HEK293 (cell line): ENCODE measurements at regions not wholly inside any gene's neighbourhood (a gene's known extent, or its start where the extent isn't known, plus 50 kb on each side); places are given as distances from the start of the nearest gene placed in this dataset.

Source experiments
- CTCF ChIA-PET: fragments of 350-600 bp; formaldehyde crosslinking; extraction: SDS; loops from one replicate; lab custom pipeline; 2021; ENCODE audit warnings: antibody characterized with exemption; lab: Yijun Ruan, JAX
- POLR2A ChIA-PET: fragments of 300-600 bp; formaldehyde crosslinking; extraction: SDS; loops from one replicate; lab custom pipeline; 2020; ENCODE audit warnings: antibody characterized with exemption, inconsistent platforms; lab: Yijun Ruan, JAX
- H3K27ac ChIP-seq: fragments of 200-500 bp; sonication (Bioruptor generic); 2 replicates; pipeline ENCODE4 v1.5.1; 2014; ENCODE audit warnings: low read depth, low read length, control low read depth, inconsistent platforms; ENCODE audit errors: extremely low read depth
- H3K36me3 ChIP-seq, 2 experiments: fragments of 200-500 bp in 1 of 2; sonication (Bioruptor generic) in 1 of 2; 1 replicate in 1 of 2; 2 replicates in 1 of 2; pipeline ENCODE4 v1.5.1; 2014 to 2017; ENCODE audit warnings: inconsistent platforms in 2 of 2, low read length in 2 of 2; ENCODE audit not compliant: control insufficient read depth in 2 of 2, insufficient read depth in 1 of 2
- H3K4me1 ChIP-seq: fragments of 200-500 bp; sonication (Bioruptor generic); 2 replicates; pipeline ENCODE4 v1.5.1; 2014; ENCODE audit warnings: mild to moderate bottlenecking, low read length, inconsistent platforms; ENCODE audit not compliant: control insufficient read depth, insufficient read depth
- H3K4me3 ChIP-seq: 2 replicates; pipeline ENCODE4 v1.5.1; 2011; ENCODE audit warnings: low read depth, mild to moderate bottlenecking, control low read depth, low read length, moderate library complexity
- H3K9me3 ChIP-seq: fragments of 200-500 bp; sonication (Bioruptor generic); 2 replicates; pipeline ENCODE4 v1.5.1; 2014; ENCODE audit warnings: low read depth, low read length, inconsistent platforms; ENCODE audit not compliant: control insufficient read depth, insufficient read depth
- OSR2 ChIP-seq: fragments of 450-650 bp; formaldehyde crosslinking; IDR thresholded peaks from 2 replicates; pipeline ENCODE4 v1.5.1; 2016; ENCODE audit warnings: missing biosample characterization, missing genetic modification characterization
- ZBTB20 ChIP-seq: fragments of 450-650 bp; formaldehyde crosslinking; IDR thresholded peaks from 2 replicates; pipeline ENCODE4 v1.5.1; 2016; ENCODE audit warnings: missing biosample characterization, missing genetic modification characterization
- ZNF140 ChIP-seq: fragments of 450-650 bp; formaldehyde crosslinking; IDR thresholded peaks from 2 replicates; pipeline ENCODE4 v1.5.1; 2016; ENCODE audit warnings: missing biosample characterization, missing genetic modification characterization
- ZNF146 ChIP-seq: fragments of 450-650 bp; formaldehyde crosslinking; IDR thresholded peaks from 2 replicates; pipeline ENCODE4 v1.5.1; 2016; ENCODE audit warnings: missing biosample characterization, missing genetic modification characterization
- ZNF174 ChIP-seq: fragments of 450-650 bp; formaldehyde crosslinking; IDR thresholded peaks from 2 replicates; pipeline ENCODE4 v1.5.0; 2017; ENCODE audit warnings: missing biosample characterization, mild to moderate bottlenecking, missing genetic modification characterization
- ZNF549 ChIP-seq: fragments of 450-650 bp; IDR thresholded peaks from 2 replicates; pipeline ENCODE4 v1.5.1; 2018; ENCODE audit warnings: missing biosample characterization, missing genetic modification characterization, mild to moderate bottlenecking, inconsistent platforms, moderate library complexity
- ZNF561 ChIP-seq: fragments of 450-650 bp; IDR thresholded peaks from 2 replicates; pipeline ENCODE4 v1.5.1; 2018; ENCODE audit warnings: missing biosample characterization, missing genetic modification characterization, borderline replicate concordance
- ZNF610 ChIP-seq: fragments of 450-650 bp; formaldehyde crosslinking; IDR thresholded peaks from 2 replicates; pipeline ENCODE4 v1.5.1; 2016; ENCODE audit warnings: missing biosample characterization, missing genetic modification characterization, borderline replicate concordance
- ZNF626 ChIP-seq: fragments of 450-650 bp; sonication (Bioruptor Pico); formaldehyde crosslinking; IDR thresholded peaks from 2 replicates; pipeline ENCODE4 v1.5.1; 2018; ENCODE audit warnings: missing biosample characterization, missing genetic modification characterization, inconsistent platforms
- ZNF785 ChIP-seq: fragments of 450-650 bp; formaldehyde crosslinking; IDR thresholded peaks from 2 replicates; pipeline ENCODE4 v1.5.1; 2016; ENCODE audit warnings: missing biosample characterization, missing genetic modification characterization
- TF ChIP-seq, protein P1 (sequence below): fragments of 450-650 bp; formaldehyde crosslinking; IDR thresholded peaks from 2 replicates; pipeline ENCODE4 v1.5.1; 2016; ENCODE audit warnings: missing biosample characterization, missing genetic modification characterization
- TF ChIP-seq, protein P2 (sequence below): fragments of 450-650 bp; formaldehyde crosslinking; IDR thresholded peaks from 2 replicates; pipeline ENCODE4 v1.5.1; 2017; ENCODE audit warnings: missing biosample characterization, missing genetic modification characterization
- TF ChIP-seq, protein P3 (sequence below): fragments of 450-650 bp; formaldehyde crosslinking; IDR thresholded peaks from 2 replicates; pipeline ENCODE4 v1.5.1; 2016; ENCODE audit warnings: missing biosample characterization, missing genetic modification characterization, borderline replicate concordance
- TF ChIP-seq, protein P4 (sequence below): fragments of 450-650 bp; formaldehyde crosslinking; IDR thresholded peaks from 2 replicates; pipeline ENCODE4 v1.5.1; 2017; ENCODE audit warnings: missing biosample characterization, missing genetic modification characterization
- TF ChIP-seq, protein P5 (sequence below): fragments of 450-650 bp; formaldehyde crosslinking; IDR thresholded peaks from 2 replicates; pipeline ENCODE4 v1.5.1; 2016; ENCODE audit warnings: missing biosample characterization, missing genetic modification characterization, low read depth
- TF ChIP-seq, protein P6 (sequence below): fragments of 450-650 bp; formaldehyde crosslinking; IDR thresholded peaks from 2 replicates; pipeline ENCODE4 v1.5.1; 2016; ENCODE audit warnings: missing biosample characterization, missing genetic modification characterization
- TF ChIP-seq, protein P7 (sequence below): fragments of 450-650 bp; formaldehyde crosslinking; IDR thresholded peaks from 2 replicates; pipeline ENCODE4 v1.5.1; 2016; ENCODE audit warnings: missing biosample characterization, missing genetic modification characterization

DNA sequence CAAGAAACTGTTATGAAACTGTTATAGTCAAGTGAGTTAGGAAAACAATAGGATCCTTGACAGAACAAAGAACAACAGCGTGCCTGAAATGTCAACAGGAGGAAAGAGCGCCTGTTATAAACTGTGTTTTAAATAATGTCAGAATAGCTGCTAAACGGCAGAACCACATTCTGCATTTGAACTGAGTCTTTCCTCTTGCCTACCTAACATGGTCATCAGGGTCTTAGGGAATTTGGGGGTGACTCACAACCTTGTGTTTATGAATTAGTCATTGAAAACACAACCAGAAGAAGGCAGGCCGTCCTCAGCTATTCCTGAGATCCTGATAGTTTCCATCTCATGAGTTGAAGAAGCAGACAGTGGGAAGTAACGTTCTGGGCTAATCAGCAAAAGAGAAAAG is 222.0 kb upstream of the FN1 start (continued):
- TF ChIP-seq, protein P1, sequence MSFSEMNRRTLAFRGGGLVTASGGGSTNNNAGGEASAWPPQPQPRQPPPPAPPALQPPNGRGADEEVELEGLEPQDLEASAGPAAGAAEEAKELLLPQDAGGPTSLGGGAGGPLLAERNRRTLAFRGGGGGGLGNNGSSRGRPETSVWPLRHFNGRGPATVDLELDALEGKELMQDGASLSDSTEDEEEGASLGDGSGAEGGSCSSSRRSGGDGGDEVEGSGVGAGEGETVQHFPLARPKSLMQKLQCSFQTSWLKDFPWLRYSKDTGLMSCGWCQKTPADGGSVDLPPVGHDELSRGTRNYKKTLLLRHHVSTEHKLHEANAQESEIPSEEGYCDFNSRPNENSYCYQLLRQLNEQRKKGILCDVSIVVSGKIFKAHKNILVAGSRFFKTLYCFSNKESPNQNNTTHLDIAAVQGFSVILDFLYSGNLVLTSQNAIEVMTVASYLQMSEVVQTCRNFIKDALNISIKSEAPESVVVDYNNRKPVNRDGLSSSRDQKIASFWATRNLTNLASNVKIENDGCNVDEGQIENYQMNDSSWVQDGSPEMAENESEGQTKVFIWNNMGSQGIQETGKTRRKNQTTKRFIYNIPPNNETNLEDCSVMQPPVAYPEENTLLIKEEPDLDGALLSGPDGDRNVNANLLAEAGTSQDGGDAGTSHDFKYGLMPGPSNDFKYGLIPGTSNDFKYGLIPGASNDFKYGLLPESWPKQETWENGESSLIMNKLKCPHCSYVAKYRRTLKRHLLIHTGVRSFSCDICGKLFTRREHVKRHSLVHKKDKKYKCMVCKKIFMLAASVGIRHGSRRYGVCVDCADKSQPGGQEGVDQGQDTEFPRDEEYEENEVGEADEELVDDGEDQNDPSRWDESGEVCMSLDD (tag by site-specific recombination): no peak
- no peak for TF ChIP-seq ZNF785
- TF ChIP-seq, protein P2, sequence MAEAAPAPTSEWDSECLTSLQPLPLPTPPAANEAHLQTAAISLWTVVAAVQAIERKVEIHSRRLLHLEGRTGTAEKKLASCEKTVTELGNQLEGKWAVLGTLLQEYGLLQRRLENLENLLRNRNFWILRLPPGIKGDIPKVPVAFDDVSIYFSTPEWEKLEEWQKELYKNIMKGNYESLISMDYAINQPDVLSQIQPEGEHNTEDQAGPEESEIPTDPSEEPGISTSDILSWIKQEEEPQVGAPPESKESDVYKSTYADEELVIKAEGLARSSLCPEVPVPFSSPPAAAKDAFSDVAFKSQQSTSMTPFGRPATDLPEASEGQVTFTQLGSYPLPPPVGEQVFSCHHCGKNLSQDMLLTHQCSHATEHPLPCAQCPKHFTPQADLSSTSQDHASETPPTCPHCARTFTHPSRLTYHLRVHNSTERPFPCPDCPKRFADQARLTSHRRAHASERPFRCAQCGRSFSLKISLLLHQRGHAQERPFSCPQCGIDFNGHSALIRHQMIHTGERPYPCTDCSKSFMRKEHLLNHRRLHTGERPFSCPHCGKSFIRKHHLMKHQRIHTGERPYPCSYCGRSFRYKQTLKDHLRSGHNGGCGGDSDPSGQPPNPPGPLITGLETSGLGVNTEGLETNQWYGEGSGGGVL (tag by site-specific recombination): no peak
- no peak for TF ChIP-seq ZNF174 (tag by site-specific recombination)
- TF ChIP-seq, protein P3, sequence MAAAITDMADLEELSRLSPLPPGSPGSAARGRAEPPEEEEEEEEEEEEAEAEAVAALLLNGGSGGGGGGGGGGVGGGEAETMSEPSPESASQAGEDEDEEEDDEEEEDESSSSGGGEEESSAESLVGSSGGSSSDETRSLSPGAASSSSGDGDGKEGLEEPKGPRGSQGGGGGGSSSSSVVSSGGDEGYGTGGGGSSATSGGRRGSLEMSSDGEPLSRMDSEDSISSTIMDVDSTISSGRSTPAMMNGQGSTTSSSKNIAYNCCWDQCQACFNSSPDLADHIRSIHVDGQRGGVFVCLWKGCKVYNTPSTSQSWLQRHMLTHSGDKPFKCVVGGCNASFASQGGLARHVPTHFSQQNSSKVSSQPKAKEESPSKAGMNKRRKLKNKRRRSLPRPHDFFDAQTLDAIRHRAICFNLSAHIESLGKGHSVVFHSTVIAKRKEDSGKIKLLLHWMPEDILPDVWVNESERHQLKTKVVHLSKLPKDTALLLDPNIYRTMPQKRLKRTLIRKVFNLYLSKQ (tag by site-specific recombination): no peak
- TF ChIP-seq, protein P4, sequence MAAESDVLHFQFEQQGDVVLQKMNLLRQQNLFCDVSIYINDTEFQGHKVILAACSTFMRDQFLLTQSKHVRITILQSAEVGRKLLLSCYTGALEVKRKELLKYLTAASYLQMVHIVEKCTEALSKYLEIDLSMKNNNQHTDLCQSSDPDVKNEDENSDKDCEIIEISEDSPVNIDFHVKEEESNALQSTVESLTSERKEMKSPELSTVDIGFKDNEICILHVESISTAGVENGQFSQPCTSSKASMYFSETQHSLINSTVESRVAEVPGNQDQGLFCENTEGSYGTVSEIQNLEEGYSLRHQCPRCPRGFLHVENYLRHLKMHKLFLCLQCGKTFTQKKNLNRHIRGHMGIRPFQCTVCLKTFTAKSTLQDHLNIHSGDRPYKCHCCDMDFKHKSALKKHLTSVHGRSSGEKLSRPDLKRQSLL (tag by site-specific recombination): no peak
- TF ChIP-seq ZNF549 (tag by site-specific recombination): no peak
- TF ChIP-seq, protein P5, sequence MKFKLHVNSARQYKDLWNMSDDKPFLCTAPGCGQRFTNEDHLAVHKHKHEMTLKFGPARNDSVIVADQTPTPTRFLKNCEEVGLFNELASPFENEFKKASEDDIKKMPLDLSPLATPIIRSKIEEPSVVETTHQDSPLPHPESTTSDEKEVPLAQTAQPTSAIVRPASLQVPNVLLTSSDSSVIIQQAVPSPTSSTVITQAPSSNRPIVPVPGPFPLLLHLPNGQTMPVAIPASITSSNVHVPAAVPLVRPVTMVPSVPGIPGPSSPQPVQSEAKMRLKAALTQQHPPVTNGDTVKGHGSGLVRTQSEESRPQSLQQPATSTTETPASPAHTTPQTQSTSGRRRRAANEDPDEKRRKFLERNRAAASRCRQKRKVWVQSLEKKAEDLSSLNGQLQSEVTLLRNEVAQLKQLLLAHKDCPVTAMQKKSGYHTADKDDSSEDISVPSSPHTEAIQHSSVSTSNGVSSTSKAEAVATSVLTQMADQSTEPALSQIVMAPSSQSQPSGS (tag by site-specific recombination): no peak
- no peak for TF ChIP-seq ZNF561 (tag by site-specific recombination)
- no peak for TF ChIP-seq ZNF626 (tag by site-specific recombination)

DNA sequence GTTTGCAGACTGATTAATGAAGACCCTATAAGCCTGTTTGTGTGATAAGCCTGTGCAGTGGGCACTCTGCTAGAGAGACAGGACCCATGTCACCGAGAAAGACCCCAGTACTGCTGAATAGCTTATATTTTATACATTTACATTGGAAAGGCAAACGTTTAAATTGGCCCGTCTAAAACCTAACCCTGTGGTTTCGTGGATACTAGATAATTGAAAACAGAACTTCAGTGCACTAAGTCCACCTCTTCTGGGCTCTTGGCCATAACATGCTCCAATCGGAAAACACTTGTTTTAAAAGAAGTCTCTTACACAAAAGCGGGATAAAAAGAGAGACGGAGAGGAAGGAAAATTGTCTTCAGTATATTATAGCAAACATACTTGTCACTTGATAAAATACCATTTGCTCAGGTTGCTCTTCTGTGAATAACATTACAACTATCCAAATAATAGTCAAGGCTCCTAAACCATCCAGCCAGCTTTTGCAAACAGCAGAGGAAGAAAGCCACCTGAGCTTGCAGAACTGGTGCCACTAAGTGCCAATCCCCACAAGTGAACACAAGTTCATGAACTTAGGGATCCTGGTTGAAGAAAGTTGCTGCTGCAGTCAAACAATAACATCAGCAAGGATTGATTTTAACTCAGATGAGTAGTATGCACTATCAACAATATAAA is 218.4 kb upstream of the FN1 start:
- Histone ChIP-seq H3K9me3 (no peaks in the 10 kb centered on the region), H3K4me3 (no peak overlapping the region), H3K36me3 (no peaks in the 10 kb centered on the region), H3K4me1 (no peaks in the 10 kb centered on the region; the same call in 1 of the 2 replicates), H3K27ac (no peak overlapping the region)
- ChIA-PET CTCF (interaction anchor here (0.7 to 0.8 kb wide), 2 partner anchors 18 to 132 kb away, joined by 3 read pairs; no protein-coding TSS in a partner anchor), POLR2A (no interaction called here)
- no peak for TF ChIP-seq OSR2
- TF ChIP-seq ZNF610: no peak
- TF ChIP-seq, protein P6, sequence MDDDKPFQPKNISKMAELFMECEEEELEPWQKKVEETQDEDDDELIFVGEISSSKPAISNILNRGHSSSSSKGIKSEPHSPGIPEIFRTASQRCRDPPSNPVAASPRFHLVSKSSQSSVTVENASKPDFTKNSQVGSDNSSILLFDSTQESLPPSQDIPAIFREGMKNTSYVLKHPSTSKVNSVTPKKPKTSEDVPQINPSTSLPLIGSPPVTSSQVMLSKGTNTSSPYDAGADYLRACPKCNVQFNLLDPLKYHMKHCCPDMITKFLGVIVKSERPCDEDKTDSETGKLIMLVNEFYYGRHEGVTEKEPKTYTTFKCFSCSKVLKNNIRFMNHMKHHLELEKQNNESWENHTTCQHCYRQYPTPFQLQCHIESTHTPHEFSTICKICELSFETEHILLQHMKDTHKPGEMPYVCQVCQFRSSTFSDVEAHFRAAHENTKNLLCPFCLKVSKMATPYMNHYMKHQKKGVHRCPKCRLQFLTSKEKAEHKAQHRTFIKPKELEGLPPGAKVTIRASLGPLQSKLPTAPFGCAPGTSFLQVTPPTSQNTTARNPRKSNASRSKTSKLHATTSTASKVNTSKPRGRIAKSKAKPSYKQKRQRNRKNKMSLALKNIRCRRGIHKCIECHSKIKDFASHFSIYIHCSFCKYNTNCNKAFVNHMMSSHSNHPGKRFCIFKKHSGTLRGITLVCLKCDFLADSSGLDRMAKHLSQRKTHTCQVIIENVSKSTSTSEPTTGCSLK (tag by site-specific recombination): no peak
- TF ChIP-seq ZNF146 (tag by site-specific recombination): no peak
- TF ChIP-seq ZBTB20 (tag by site-specific recombination): no peak
- TF ChIP-seq ZNF140 (tag by site-specific recombination): no peak
- TF ChIP-seq, protein P7, sequence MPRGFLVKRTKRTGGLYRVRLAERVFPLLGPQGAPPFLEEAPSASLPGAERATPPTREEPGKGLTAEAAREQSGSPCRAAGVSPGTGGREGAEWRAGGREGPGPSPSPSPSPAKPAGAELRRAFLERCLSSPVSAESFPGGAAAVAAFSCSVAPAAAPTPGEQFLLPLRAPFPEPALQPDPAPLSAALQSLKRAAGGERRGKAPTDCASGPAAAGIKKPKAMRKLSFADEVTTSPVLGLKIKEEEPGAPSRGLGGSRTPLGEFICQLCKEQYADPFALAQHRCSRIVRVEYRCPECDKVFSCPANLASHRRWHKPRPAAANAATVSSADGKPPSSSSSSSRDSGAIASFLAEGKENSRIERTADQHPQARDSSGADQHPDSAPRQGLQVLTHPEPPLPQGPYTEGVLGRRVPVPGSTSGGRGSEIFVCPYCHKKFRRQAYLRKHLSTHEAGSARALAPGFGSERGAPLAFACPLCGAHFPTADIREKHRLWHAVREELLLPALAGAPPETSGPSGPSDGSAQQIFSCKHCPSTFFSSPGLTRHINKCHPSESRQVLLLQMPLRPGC: no peak
